Heart right ventricle (tissue), 16 donors: ENCODE measurements at regions not wholly inside any gene's neighbourhood (a gene's known extent, or its start where the extent isn't known, plus 50 kb on each side); places are given as distances from the start of the nearest gene placed in this dataset.

Experiments
- ATAC-seq, 8 donors: fragments of 200-7000 bp; cut with Tn5 transposase; one replicate each; pipeline ENCODE4 v1.9.1; 2020; ENCODE audit warnings: mild to moderate bottlenecking in 8 of 8, moderate library complexity in 8 of 8, moderate number of reproducible peaks in 1 of 8
- DNase-seq, 2 donors: peaks; one replicate each; pipeline ENCODE4 v3.0.0-alpha.2; 2020
- H3K27ac ChIP-seq, 10 donors: fragments of 200-600 bp; sonication (generic) in 2 of 10; one replicate each; pipeline versions ENCODE4 v1.5.0 to v1.8.0; 2020 to 2022; ENCODE audit warnings: mild to moderate bottlenecking in 3 of 10
- H3K27me3 ChIP-seq, 7 donors: fragments of 200-600 bp; one replicate each; pipeline ENCODE4 v1.8.0; 2021 to 2022; ENCODE audit warnings: mild to moderate bottlenecking in 2 of 7
- H3K36me3 ChIP-seq, 9 donors: fragments of 200-600 bp; sonication (generic) in 1 of 9; one replicate each; pipeline versions ENCODE4 v1.5.0 to v1.8.0; 2020 to 2022; ENCODE audit warnings: mild to moderate bottlenecking in 2 of 9
- H3K4me1 ChIP-seq, 9 donors: fragments of 200-600 bp; sonication (generic) in 1 of 9; one replicate each; pipeline versions ENCODE4 v1.5.0 to v1.8.0; 2020 to 2022; ENCODE audit warnings: mild to moderate bottlenecking in 4 of 9
- H3K4me3 ChIP-seq, 10 donors: fragments of 200-600 bp; sonication (generic) in 2 of 10; one replicate each; pipeline versions ENCODE4 v1.5.0 to v1.8.0; 2020 to 2022; ENCODE audit warnings: mild to moderate bottlenecking in 7 of 10, moderate library complexity in 2 of 10
- H3K9me3 ChIP-seq, 11 donors: fragments of 200-600 bp in 10 of 11; sonication (generic) in 2 of 11; one replicate each; pipeline versions ENCODE4 v1.5.0 to v1.8.0; 2013 to 2022; ENCODE audit warnings: mild to moderate bottlenecking in 2 of 11, control low read depth in 1 of 11, moderate library complexity in 1 of 11
- CTCF ChIP-seq, 9 donors: fragments of 200-600 bp; sonication (generic) in 2 of 9; IDR thresholded peaks; one replicate each; pipeline versions ENCODE4 v1.5.0 to v1.8.0; 2021 to 2022; ENCODE audit warnings: antibody characterized with exemption in 9 of 9, mild to moderate bottlenecking in 5 of 9, moderate library complexity in 1 of 9
- WGBS, 2 donors: extraction: QIAGEN DNeasy Blood & Tissue Kit; methylation state at CpG; one replicate each; pipeline ENCODE4 v1.1.7; 2013; ENCODE audit warnings: inconsistent platforms in 1 of 2; 5-methylcytosine and 5-hydroxymethylcytosine counted together
- intact Hi-C, 10 donors: fragments of 100-400 bp; cut with DNase I; formaldehyde crosslinking; loops; one replicate each; pipeline versions ENCODE4 v1.11.1 to v1.14.2; 2022
- donor health status: Arrhythmogenic right ventricular cardiomyopathy.
- donor health status: ischemic (EF 13 %, LVEDD 7.1; RV severe dilation, severe dysfunction).
- donor health status: healthy with polysubstance abuse.
- donor health status: DM: no; HTN: yes; CAD: no.
- donor health status: DM: no; HTN: no; CAD: no.
- donor health status: ischemic (EF 25% LVEDD 6.9; RV normal size, moderate dysfunction).
- donor health status: ischemic (EF 25% LVEDD 5.7; RV mildly dilated, moderate dysfunction).
- donor health status: healthy.
- donor health status: DM: yes; HTN: yes; CAD: no.
- donor health status: Ischemic cardiomyopathy.
- donor health status: ischemic (EF 35%, LVEDD 5.7; RV mildly dilated, moderate dysfunction).
- donor health status: nonischemic (EF 11% LVEDD 7.7; RV severe dilation, severe dysfunction).
- donor health status: DM: yes; HTN: yes; CAD: no.
- donor health status: PGD.
- donor health status: ischemic (EF 29% LVEDD 5.4; RV normal size, mild dysfunction).
- donor health status: nonischemic (EF 23%, LVEDD 6.1; RV moderate dilation, normal function).

GRCh38 chr2:120515759-120516678, 170.1 kb downstream of the INHBB start:
- intact Hi-C loops: loop anchor here in 1 of 10 donors (5.0 kb wide), 1 partner anchor 36 kb away; no protein-coding TSS in a partner anchor
- H3K27ac ChIP-seq: no peak overlapping the region
- DNase-seq (no peak), ATAC-seq (peak in 3 of 8 donors; percentile 47 to 64 (median 53))
- H3K4me3 ChIP-seq: no peak overlapping the region
- H3K27me3 ChIP-seq: peaks cover 0 to 20% (median 2%) of the 10 kb centered on the region in 7 donors
- peaks cover 0 to 14% (median 0%) of the 10 kb centered on the region in 9 donors for H3K4me1 ChIP-seq
- H3K9me3 ChIP-seq: no peaks in the 10 kb centered on the region
- WGBS, 2 donors: 72 to 79% methylated on average over 5 of the region's 5 CpGs
- TF ChIP-seq CTCF (IDR thresholded peaks at IDR 0.05): no peak
- H3K36me3 ChIP-seq: no peaks in the 10 kb centered on the region

GRCh38 chr2:120516679-120517314, 170.9 kb downstream of the INHBB start:
- Histone ChIP-seq H3K4me1 (peaks cover 0 to 16% (median 6%) of the 10 kb centered on the region in 9 donors), H3K27me3 (peaks cover 0 to 27% (median 8%) of the 10 kb centered on the region in 7 donors), H3K9me3 (no peaks in the 10 kb centered on the region), H3K27ac (no peak overlapping the region), H3K4me3 (no peak overlapping the region), H3K36me3 (no peaks in the 10 kb centered on the region)
- ATAC-seq (no peak), DNase-seq (no peak)
- intact Hi-C loops: loop anchor here in 1 of 10 donors (5.0 kb wide), 1 partner anchor 36 kb away; no protein-coding TSS in a partner anchor
- 66 to 70% methylated on average over 6 of the region's 6 CpGs for WGBS, 2 donors
- no peak for TF ChIP-seq CTCF (IDR thresholded peaks at IDR 0.05)

GRCh38 chr2:120517751-120518469, 172.0 kb downstream of the INHBB start:
- H3K4me1 ChIP-seq: peaks cover 5 to 24% (median 17%) of the 10 kb centered on the region in 9 donors
- ATAC-seq: no peak
- no peak for DNase-seq
- H3K27me3 ChIP-seq: peaks cover 0 to 34% (median 16%) of the 10 kb centered on the region in 7 donors
- intact Hi-C loops: loop anchor here in 1 of 10 donors (5.0 kb wide), 1 partner anchor 34 kb away; no protein-coding TSS in a partner anchor
- H3K9me3 ChIP-seq: no peaks in the 10 kb centered on the region
- no peaks in the 10 kb centered on the region for H3K36me3 ChIP-seq
- no peak for TF ChIP-seq CTCF (IDR thresholded peaks at IDR 0.05)
- WGBS, 2 donors: 89 to 90% methylated on average over 7 of the region's 7 CpGs
- H3K4me3 ChIP-seq: no peak overlapping the region
- no peak overlapping the region for H3K27ac ChIP-seq

GRCh38 chr2:120518819-120519218, 172.9 kb downstream of the INHBB start:
- Histone ChIP-seq H3K4me3 (no peak overlapping the region), H3K9me3 (no peaks in the 10 kb centered on the region), H3K27me3 (peaks cover 0 to 38% (median 16%) of the 10 kb centered on the region in 7 donors), H3K36me3 (no peaks in the 10 kb centered on the region), H3K27ac (no peak overlapping the region), H3K4me1 (peaks cover 5 to 24% (median 18%) of the 10 kb centered on the region in 9 donors)
- TF ChIP-seq CTCF (IDR thresholded peaks at IDR 0.05): no peak
- WGBS, 2 donors: 97 to 98% methylated on average over 5 of the region's 5 CpGs
- DNase-seq: no peak
- intact Hi-C loops: loop anchor here in 1 of 10 donors (5.0 kb wide), 1 partner anchor 33 kb away; no protein-coding TSS in a partner anchor
- ATAC-seq: no peak
